ENCODE measurements at regions not wholly inside any gene's neighbourhood (a gene's known extent, or its start where the extent isn't known, plus 50 kb on each side); places are given as distances from the start of the nearest gene placed in this dataset.

- no peak for DNase-seq
Measured at GRCh38 chr7:96402913-96403312, 81.0 kb upstream of the SLC25A13 start.

- DNase-seq: no peak
Measured at GRCh38 chr7:96401200-96401599, 79.3 kb upstream of the SLC25A13 start.

GRCh38 chr7:96400518-96400917 lies 78.6 kb upstream of the SLC25A13 start:
- DNase-seq: no peak

- no peak for DNase-seq
Measured at GRCh38 chr7:96400001-96400400, 78.1 kb upstream of the SLC25A13 start.

GRCh38 chr7:96397936-96398598 lies 76.2 kb upstream of the SLC25A13 start:
- DNase-seq: no peak

GRCh38 chr7:96388620-96389383 lies 66.9 kb upstream of the SLC25A13 start:
- DNase-seq: no peak

GRCh38 chr7:96388166-96388565 lies 66.3 kb upstream of the SLC25A13 start:
- no peak for DNase-seq

- DNase-seq: no peak
Measured at GRCh38 chr7:96380111-96380512, 58.2 kb upstream of the SLC25A13 start.

- no peak for DNase-seq
Measured at GRCh38 chr7:96377399-96377798, 55.5 kb upstream of the SLC25A13 start.
